ENCODE measurements at regions not wholly inside any gene's neighbourhood (a gene's known extent, or its start where the extent isn't known, plus 50 kb on each side); places are given as distances from the start of the nearest gene placed in this dataset.
"Not testable (repeated sequence)": the region's sequence is repeated elsewhere in the genome, so short reads cannot be mapped to it uniquely, and the experiment has no call there.

DNA sequence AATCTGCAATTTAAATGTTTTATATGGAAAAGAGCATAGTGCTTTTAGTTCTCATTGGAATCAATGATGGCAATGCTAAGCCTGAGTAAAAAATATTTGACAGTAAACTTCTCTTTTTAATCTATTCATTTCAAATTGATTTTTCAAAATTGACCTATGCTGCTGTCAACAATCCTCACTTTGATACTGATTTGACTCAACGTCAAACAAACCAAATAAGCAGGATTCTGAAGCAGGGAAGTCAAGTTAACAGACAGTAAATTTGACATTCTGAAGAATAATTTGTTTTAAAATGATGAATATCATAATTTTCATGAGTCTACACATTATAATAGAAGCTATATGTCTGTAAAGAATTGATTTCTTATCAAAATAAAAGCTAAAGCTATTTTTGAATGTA is 1053.1 kb downstream of the DIPK2A start:
- no peaks in the 10 kb centered on the region for H3K27me3 ChIP-seq
- DNase-seq (ENCODE audit: low spot score in 2 of 2): no peak
- H3K4me1 ChIP-seq: no peaks in the 10 kb centered on the region
- 64 to 74% methylated on average over 1 of the region's 1 CpG for WGBS, 2 donors
- no peak overlapping the region for H3K4me3 ChIP-seq
- TF ChIP-seq EP300 (IDR thresholded peaks at IDR 0.05): no peak
- TF ChIP-seq POLR2A (IDR thresholded peaks at IDR 0.05): no peak
- H3K27ac ChIP-seq: no peak overlapping the region
- H3K36me3 ChIP-seq: no peaks in the 10 kb centered on the region
- H3K9me3 ChIP-seq: peaks cover 0 to 5% (median 0%) of the 10 kb centered on the region in 4 donors

DNA sequence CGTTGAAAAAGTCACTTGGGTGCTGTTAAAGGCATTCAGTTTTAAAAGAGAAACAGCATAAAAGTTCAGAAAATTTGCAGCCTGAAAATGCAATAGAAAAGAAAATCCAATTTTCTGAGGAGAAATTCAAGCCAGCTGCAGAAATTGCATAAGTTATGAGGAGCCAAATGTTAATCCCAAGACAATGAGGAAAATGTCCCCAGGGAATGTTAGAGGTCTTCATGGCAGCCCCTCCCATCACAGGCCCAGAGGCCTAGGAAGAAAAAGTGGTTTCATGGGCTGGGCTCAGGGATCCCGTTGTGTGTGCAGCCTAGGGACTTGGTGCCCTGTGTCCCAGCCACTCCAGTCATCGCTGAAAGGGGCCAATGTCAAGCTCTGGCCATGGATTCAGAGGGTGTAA is 1055.6 kb downstream of the DIPK2A start:
- not testable (repeated sequence) for H3K27me3 ChIP-seq; H3K27ac ChIP-seq; H3K9me3 ChIP-seq; H3K4me1 ChIP-seq; H3K36me3 ChIP-seq; H3K4me3 ChIP-seq; DNase-seq (ENCODE audit: low spot score in 2 of 2)
- WGBS, 2 donors: 59 to 63% methylated on average over 3 of the region's 3 CpGs

DNA sequence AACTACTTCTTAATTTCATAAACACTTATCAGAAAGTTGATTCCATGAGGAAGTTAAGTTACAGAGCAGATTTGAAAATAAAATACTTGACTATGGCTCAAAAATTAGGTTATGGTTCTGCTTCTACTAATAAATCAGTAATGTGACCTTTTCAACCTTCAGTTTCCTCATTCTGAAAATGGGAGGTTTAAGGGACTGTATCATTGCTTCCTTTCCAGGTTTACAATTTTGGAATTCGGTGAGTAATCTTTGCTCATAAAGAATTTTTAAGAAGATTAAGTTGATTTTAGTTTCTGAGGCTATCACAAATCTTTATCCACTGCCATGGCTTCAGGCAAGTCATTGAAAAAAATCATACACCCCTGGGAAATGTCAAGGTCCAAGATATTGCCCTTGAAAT is 1061.2 kb downstream of the DIPK2A start:
- Histone ChIP-seq H3K27ac (no peak overlapping the region), H3K4me3 (no peak overlapping the region), H3K27me3 (no peaks in the 10 kb centered on the region), H3K36me3 (no peaks in the 10 kb centered on the region), H3K4me1 (no peaks in the 10 kb centered on the region), H3K9me3 (no peaks in the 10 kb centered on the region)
- TF ChIP-seq CTCF (IDR thresholded peaks at IDR 0.05): no peak
- no peak for TF ChIP-seq EP300 (IDR thresholded peaks at IDR 0.05)
- no peak for TF ChIP-seq POLR2A (IDR thresholded peaks at IDR 0.05)
- DNase-seq (ENCODE audit: low spot score in 2 of 2): no peak
- WGBS, 2 donors: 78 to 86% methylated on average over 1 of the region's 1 CpG

- H3K27me3 ChIP-seq: no peaks in the 10 kb centered on the region
- DNase-seq (ENCODE audit: low spot score in 2 of 2): no peak
- H3K4me1 ChIP-seq: no peaks in the 10 kb centered on the region
- TF ChIP-seq POLR2A (IDR thresholded peaks at IDR 0.05): no peak
- no peak for TF ChIP-seq CTCF (IDR thresholded peaks at IDR 0.05)
- TF ChIP-seq EP300 (IDR thresholded peaks at IDR 0.05): no peak
- H3K9me3 ChIP-seq: no peaks in the 10 kb centered on the region
- 93 to 95% methylated on average over 1 of the region's 1 CpG for WGBS, 2 donors
- no peak overlapping the region for H3K27ac ChIP-seq
- no peak overlapping the region for H3K4me3 ChIP-seq
- no peaks in the 10 kb centered on the region for H3K36me3 ChIP-seq
Observed at GRCh38 chr3:145035682-145036081, 1064.1 kb downstream of the DIPK2A start.

DNA sequence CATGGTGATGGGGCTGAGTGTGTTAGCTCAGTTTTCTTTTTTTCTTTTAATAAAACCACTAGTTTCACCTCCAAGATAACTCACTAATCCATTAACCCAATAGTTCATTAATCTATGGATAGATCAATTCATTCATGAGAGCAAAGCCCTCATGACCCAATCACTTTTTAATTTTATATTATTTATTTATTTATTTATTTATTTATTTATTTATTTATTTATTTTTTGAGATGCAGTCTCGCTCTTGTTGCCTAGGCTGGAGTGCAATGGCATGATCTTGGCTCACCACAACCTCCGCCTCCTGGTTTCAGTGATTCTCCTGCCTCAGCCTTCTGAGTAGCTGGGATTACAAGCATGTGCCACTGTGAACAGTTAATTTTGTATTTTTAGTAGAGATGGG is 1082.4 kb downstream of the DIPK2A start:
- H3K27ac ChIP-seq; H3K9me3 ChIP-seq; H3K27me3 ChIP-seq; H3K36me3 ChIP-seq; H3K4me3 ChIP-seq; H3K4me1 ChIP-seq; DNase-seq (ENCODE audit: low spot score in 2 of 2): not testable (repeated sequence)
- WGBS, 2 donors: 91 to 95% methylated on average over 2 of the region's 2 CpGs

DNA sequence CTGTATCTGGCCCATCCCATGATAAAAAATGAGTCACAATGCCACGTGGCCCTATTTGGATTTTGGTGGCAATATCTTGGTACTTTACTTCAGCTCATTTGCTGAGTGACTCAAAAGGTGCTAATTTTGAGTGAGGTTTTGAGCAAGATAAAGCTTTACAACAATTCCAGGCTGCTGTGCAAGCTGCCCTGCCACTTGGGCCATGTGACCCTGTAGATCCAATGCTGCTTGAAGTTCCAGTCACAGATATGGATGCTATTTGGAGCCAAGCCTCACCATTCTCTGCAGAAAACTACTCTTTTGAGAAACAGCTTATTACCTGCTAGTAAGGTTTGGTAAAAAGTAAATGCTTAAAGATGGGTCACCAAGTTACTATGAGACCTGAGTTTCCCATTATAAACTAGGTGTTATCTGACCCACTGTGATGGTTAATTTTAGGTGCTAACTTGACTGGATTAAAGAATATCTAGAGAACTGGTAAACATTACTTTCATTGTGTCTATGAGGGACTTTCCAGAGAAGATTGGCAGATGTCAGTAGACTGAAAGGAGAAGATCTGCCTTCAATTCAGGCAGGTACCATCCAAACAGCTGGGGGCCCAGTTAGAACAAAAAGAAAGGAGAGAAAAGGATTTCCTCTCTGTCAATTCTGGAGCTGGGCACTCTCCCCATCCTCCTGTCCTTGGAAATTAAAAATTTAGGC is 1083.9 kb downstream of the DIPK2A start:
- no peaks in the 10 kb centered on the region for H3K4me1 ChIP-seq
- H3K9me3 ChIP-seq: no peaks in the 10 kb centered on the region
- WGBS, 2 donors: 70 to 89% methylated on average over 1 of the region's 1 CpG
- H3K4me3 ChIP-seq: no peak overlapping the region
- H3K27me3 ChIP-seq: no peaks in the 10 kb centered on the region
- no peaks in the 10 kb centered on the region for H3K36me3 ChIP-seq
- no peak for DNase-seq (ENCODE audit: low spot score in 2 of 2)
- TF ChIP-seq EP300 (IDR thresholded peaks at IDR 0.05) (no peak), POLR2A (IDR thresholded peaks at IDR 0.05) (no peak), CTCF (IDR thresholded peaks at IDR 0.05) (no peak)
- no peak overlapping the region for H3K27ac ChIP-seq

DNA sequence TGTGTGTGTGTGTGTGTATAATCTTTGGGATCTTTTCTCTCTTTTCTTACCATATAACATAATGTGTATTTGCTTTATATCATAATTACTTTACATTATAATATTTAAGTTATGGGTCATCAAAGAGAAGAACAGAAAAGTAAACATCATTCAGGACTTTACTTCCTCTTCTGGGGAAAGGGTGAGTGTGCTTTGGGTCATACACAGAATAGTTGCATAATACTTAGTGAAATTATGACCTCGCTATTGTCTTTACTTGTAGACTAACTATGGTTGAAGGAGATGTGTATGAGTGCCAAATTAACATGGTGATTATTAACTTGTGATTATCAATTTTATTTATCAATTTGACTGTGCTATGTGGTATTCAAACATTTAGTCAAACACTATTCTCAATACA is 1086.9 kb downstream of the DIPK2A start:
- H3K9me3 ChIP-seq: peaks cover 0 to 11% (median 2%) of the 10 kb centered on the region in 4 donors
- H3K36me3 ChIP-seq: no peaks in the 10 kb centered on the region
- H3K27me3 ChIP-seq: no peaks in the 10 kb centered on the region
- WGBS, 2 donors: 98 to 100% methylated on average over 1 of the region's 1 CpG
- TF ChIP-seq CTCF (IDR thresholded peaks at IDR 0.05): no peak
- no peak for TF ChIP-seq POLR2A (IDR thresholded peaks at IDR 0.05)
- TF ChIP-seq EP300 (IDR thresholded peaks at IDR 0.05): no peak
- DNase-seq (ENCODE audit: low spot score in 2 of 2): no peak
- H3K4me1 ChIP-seq: no peaks in the 10 kb centered on the region
- no peak overlapping the region for H3K4me3 ChIP-seq
- no peak overlapping the region for H3K27ac ChIP-seq

Data from tibial nerve (tissue), 4 donors.